ENCODE measurements at regions not wholly inside any gene's neighbourhood (a gene's known extent, or its start where the extent isn't known, plus 50 kb on each side); places are given as distances from the start of the nearest gene placed in this dataset.

GRCh38 chr15:81893182-81893835, 152.5 kb downstream of the MEX3B start:
- TF ChIP-seq EP300 (IDR thresholded peaks at IDR 0.05) = no peak
- no peak for TF ChIP-seq CTCF (IDR thresholded peaks at IDR 0.05)
- TF ChIP-seq POLR2A (IDR thresholded peaks at IDR 0.05) = no peak
